ENCODE measurements at regions not wholly inside any gene's neighbourhood (a gene's known extent, or its start where the extent isn't known, plus 50 kb on each side); places are given as distances from the start of the nearest gene placed in this dataset.

DNA sequence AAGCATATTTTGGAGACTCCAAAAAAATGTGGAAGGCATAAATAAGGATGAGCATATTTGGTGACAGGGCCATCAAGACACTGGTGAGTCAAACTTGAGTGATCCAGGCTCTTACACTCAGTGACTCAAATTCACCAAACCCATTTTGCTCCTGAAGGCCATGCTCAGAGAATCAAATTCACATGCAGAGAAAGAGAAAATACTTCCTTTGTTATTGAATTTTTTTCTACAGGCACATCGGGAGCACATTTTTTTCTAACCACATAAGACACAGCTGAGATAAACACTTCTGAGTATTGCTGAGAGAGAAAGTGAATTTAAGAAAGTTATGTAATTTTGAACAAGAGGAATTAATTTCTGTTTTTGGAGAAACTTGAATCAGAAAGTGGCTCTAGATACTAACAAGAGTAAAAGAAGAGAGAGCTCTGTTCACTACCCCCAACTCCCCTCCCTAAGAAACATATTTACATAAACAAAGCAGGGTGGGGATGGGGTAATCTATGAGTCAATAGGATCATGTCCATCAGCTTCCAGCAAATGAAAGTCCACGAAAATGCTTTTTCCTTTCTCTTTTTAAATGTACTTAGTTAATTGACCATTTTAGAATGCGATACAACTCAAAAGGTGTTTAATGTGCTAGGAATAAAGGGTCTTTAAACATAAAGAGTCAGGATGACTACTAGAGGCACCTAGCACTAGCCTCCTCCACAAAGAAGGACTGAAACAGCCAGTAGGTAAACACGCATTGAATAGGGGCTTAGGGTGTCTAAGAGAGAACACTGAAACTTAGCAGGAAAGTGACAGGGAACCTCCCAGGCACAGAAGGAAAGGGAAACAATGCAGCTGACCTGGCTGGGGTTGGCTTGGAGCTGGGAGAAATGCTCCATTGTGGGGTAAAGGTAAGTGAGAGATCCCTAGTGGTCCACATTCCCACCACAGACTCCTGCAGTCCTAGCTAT is 152.3 kb downstream of the KCNE4 start:
- Histone ChIP-seq H3K36me3 (ENCODE audit: control insufficient read depth, insufficient read depth, low read length) (no peaks in the 10 kb centered on the region), H3K9ac (ENCODE audit: insufficient read depth, low read length) (no peak overlapping the region), H3K4me1 (ENCODE audit: control insufficient read depth, extremely low read depth, insufficient read depth, low read length) (peaks cover 3% of the 10 kb centered on the region), H3K4me2 (ENCODE audit: extremely low read depth, insufficient read depth, low read length) (peak overlapping the region; percentile 25), H2AFZ (ENCODE audit: low read length) (no peak overlapping the region), H3K9me3 (ENCODE audit: control insufficient read depth, insufficient read depth, low read depth, low read length) (no peaks in the 10 kb centered on the region), H3K27me3 (ENCODE audit: control insufficient read depth, insufficient read depth, low read length) (no peaks in the 10 kb centered on the region), H4K20me1 (ENCODE audit: control insufficient read depth, extremely low read depth, insufficient read depth, low read length) (no peaks in the 10 kb centered on the region), H3K27ac (ENCODE audit: insufficient read depth, low read length) (no peak overlapping the region), H3K79me2 (ENCODE audit: control insufficient read depth, insufficient read depth, low read length) (no peaks in the 10 kb centered on the region), H3K4me3 (replicated peaks in 1 of 4; ENCODE audit: control extremely low read depth in 1 of 4, insufficient read depth in 1 of 4, low read depth in 3 of 4, low read length in 4 of 4) (no peak overlapping the region)
- peak; percentile 32 to 72 for DNase-seq (ENCODE audit: low read depth in 2 of 2)
- no peak for TF ChIP-seq EZH2 (IDR thresholded peaks at IDR 0.05; ENCODE audit: low read length, missing control alignments)
- TF ChIP-seq, protein P1, sequence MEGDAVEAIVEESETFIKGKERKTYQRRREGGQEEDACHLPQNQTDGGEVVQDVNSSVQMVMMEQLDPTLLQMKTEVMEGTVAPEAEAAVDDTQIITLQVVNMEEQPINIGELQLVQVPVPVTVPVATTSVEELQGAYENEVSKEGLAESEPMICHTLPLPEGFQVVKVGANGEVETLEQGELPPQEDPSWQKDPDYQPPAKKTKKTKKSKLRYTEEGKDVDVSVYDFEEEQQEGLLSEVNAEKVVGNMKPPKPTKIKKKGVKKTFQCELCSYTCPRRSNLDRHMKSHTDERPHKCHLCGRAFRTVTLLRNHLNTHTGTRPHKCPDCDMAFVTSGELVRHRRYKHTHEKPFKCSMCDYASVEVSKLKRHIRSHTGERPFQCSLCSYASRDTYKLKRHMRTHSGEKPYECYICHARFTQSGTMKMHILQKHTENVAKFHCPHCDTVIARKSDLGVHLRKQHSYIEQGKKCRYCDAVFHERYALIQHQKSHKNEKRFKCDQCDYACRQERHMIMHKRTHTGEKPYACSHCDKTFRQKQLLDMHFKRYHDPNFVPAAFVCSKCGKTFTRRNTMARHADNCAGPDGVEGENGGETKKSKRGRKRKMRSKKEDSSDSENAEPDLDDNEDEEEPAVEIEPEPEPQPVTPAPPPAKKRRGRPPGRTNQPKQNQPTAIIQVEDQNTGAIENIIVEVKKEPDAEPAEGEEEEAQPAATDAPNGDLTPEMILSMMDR (conservative IDR thresholded peaks at IDR 0.05 in 1 of 2, IDR thresholded peaks at IDR 0.05 in 1 of 2; ENCODE audit: low read depth in 1 of 2, low read length in 2 of 2) = no peak

DNA sequence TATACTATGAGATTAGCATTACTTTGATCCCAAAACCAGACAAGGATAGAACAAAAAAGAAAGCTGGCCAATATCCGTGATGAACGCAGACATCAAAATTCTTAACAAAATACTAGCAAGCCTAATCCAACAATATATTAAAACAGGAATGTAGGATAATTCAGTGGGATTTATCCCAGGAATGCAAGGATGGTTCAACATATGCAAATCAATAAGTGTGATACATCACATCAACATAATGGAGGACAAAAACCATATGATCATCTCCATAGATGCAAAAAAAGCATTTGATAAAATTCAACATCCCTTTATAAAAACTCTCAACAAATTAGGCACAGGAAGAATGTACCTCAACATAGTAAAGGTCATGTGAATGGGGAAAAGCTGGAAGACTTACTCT is 158.5 kb downstream of the KCNE4 start:
- H3K4me3 ChIP-seq (replicated peaks in 1 of 4; ENCODE audit: control extremely low read depth in 1 of 4, insufficient read depth in 1 of 4, low read depth in 3 of 4, low read length in 4 of 4) = no peak overlapping the region
- DNase-seq (ENCODE audit: low read depth in 2 of 2) = no peak
- no peaks in the 10 kb centered on the region for H3K27me3 ChIP-seq (ENCODE audit: control insufficient read depth, insufficient read depth, low read length)
- no peak overlapping the region for H3K27ac ChIP-seq (ENCODE audit: insufficient read depth, low read length)
- no peaks in the 10 kb centered on the region for H3K4me1 ChIP-seq (ENCODE audit: control insufficient read depth, extremely low read depth, insufficient read depth, low read length)
- H3K79me2 ChIP-seq (ENCODE audit: control insufficient read depth, insufficient read depth, low read length) = no peaks in the 10 kb centered on the region
- no peak overlapping the region for H3K4me2 ChIP-seq (ENCODE audit: extremely low read depth, insufficient read depth, low read length)
- no peaks in the 10 kb centered on the region for H3K9me3 ChIP-seq (ENCODE audit: control insufficient read depth, insufficient read depth, low read depth, low read length)
- H3K9ac ChIP-seq (ENCODE audit: insufficient read depth, low read length) = no peak overlapping the region
- no peak overlapping the region for H2AFZ ChIP-seq (ENCODE audit: low read length)
- H3K36me3 ChIP-seq (ENCODE audit: control insufficient read depth, insufficient read depth, low read length) = no peaks in the 10 kb centered on the region
- no peaks in the 10 kb centered on the region for H4K20me1 ChIP-seq (ENCODE audit: control insufficient read depth, extremely low read depth, insufficient read depth, low read length)
- no peak for TF ChIP-seq EZH2 (IDR thresholded peaks at IDR 0.05; ENCODE audit: low read length, missing control alignments)
- TF ChIP-seq, protein P1 (conservative IDR thresholded peaks at IDR 0.05 in 1 of 2, IDR thresholded peaks at IDR 0.05 in 1 of 2; ENCODE audit: low read depth in 1 of 2, low read length in 2 of 2) = no peak

DNA sequence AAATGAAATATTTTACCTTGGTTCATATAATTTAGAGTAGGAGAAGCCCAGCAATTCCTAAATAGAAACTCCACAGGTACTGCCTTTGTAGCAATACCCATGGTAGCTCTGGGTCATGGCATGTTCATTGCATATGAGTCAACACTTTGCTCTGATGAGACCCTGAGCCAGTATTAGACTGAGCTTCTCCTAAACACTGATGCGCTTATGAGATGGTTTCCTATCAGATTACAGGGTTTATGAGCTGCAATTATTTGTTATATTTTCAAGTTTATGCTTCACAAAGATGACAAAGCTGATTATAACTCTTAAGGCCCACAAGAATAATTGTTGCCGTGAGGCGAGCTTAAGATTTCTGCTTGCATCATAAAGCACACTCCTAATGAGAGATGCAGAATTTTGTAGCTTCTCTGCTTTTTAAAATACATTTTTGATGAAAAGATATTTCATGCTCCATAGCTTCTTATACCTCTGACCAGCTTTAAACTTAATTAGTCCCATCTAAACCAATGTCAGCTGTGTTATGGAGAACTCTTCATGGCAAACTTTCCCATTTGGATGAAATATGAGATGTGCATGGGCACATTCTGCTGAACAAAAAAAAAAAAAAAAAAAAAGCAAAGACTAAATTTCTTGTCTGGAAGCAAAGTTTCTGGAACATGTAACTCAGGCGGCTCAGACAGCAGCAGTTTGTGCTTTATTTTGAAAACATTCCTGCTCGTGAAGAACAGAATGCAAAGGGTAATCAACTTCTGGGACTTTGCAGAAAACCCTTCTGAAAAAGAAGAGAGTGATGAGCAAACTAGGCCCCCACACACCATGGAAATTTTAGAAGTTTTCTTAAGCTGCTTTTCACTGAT is 162.6 kb downstream of the KCNE4 start:
- H3K36me3 ChIP-seq (ENCODE audit: control insufficient read depth, insufficient read depth, low read length) = no peaks in the 10 kb centered on the region
- no peak overlapping the region for H3K27ac ChIP-seq (ENCODE audit: insufficient read depth, low read length)
- H2AFZ ChIP-seq (ENCODE audit: low read length) = no peak overlapping the region
- no peaks in the 10 kb centered on the region for H3K9me3 ChIP-seq (ENCODE audit: control insufficient read depth, insufficient read depth, low read depth, low read length)
- no peaks in the 10 kb centered on the region for H3K79me2 ChIP-seq (ENCODE audit: control insufficient read depth, insufficient read depth, low read length)
- TF ChIP-seq, protein P1 (conservative IDR thresholded peaks at IDR 0.05 in 1 of 2, IDR thresholded peaks at IDR 0.05 in 1 of 2; ENCODE audit: low read depth in 1 of 2, low read length in 2 of 2) = no peak
- TF ChIP-seq EZH2 (IDR thresholded peaks at IDR 0.05; ENCODE audit: low read length, missing control alignments) = no peak
- H3K9ac ChIP-seq (ENCODE audit: insufficient read depth, low read length) = no peak overlapping the region
- no peak overlapping the region for H3K4me3 ChIP-seq (replicated peaks in 1 of 4; ENCODE audit: control extremely low read depth in 1 of 4, insufficient read depth in 1 of 4, low read depth in 3 of 4, low read length in 4 of 4)
- no peak overlapping the region for H3K4me2 ChIP-seq (ENCODE audit: extremely low read depth, insufficient read depth, low read length)
- no peaks in the 10 kb centered on the region for H3K4me1 ChIP-seq (ENCODE audit: control insufficient read depth, extremely low read depth, insufficient read depth, low read length)
- no peaks in the 10 kb centered on the region for H3K27me3 ChIP-seq (ENCODE audit: control insufficient read depth, insufficient read depth, low read length)
- H4K20me1 ChIP-seq (ENCODE audit: control insufficient read depth, extremely low read depth, insufficient read depth, low read length) = no peaks in the 10 kb centered on the region
- no peak for DNase-seq (ENCODE audit: low read depth in 2 of 2)

Data from fibroblast of lung (primary cell).